GM10266 (cell line): ENCODE measurements at regions not wholly inside any gene's neighbourhood (a gene's known extent, or its start where the extent isn't known, plus 50 kb on each side); places are given as distances from the start of the nearest gene placed in this dataset.

Experiments
- DNase-seq: peaks from one replicate; pipeline ENCODE4 v3.0.0; 2012; ENCODE audit errors: extremely low spot score
- CTCF ChIP-seq: IDR thresholded peaks from 2 replicates; pipeline ENCODE4 v1.5.1; 2012; ENCODE audit warnings: mild to moderate bottlenecking, low read depth; ENCODE audit not compliant: control insufficient read depth, insufficient read depth; ENCODE audit errors: missing control alignments

GRCh38 chr5:68077349-68077894, 138.1 kb upstream of the PIK3R1 start:
- no peak for TF ChIP-seq CTCF

GRCh38 chr5:68074633-68075032, 140.9 kb upstream of the PIK3R1 start:
- no peak for DNase-seq
- TF ChIP-seq CTCF = no peak

More at GRCh38 chr5:68077349-68077894, 138.1 kb upstream of the PIK3R1 start:
- DNase-seq = no peak

GRCh38 chr5:68074048-68074632, 141.4 kb upstream of the PIK3R1 start:
- TF ChIP-seq CTCF = no peak
- no peak for DNase-seq

GRCh38 chr5:68071736-68072135, 143.8 kb upstream of the PIK3R1 start:
- DNase-seq = no peak
- TF ChIP-seq CTCF = no peak

- TF ChIP-seq CTCF = no peak
- DNase-seq = no peak
These were observed 144.3 kb upstream of the PIK3R1 start for GRCh38 chr5:68071282-68071632.

- peak; percentile 35 for DNase-seq
- TF ChIP-seq CTCF = no peak
These were observed 144.8 kb upstream of the PIK3R1 start for GRCh38 chr5:68070591-68071281.

- TF ChIP-seq CTCF = no peak
- no peak for DNase-seq
These were observed 147.5 kb upstream of the PIK3R1 start for GRCh38 chr5:68067976-68068603.
